SK-N-MC (cell line): ENCODE measurements at regions not wholly inside any gene's neighbourhood (a gene's known extent, or its start where the extent isn't known, plus 50 kb on each side); places are given as distances from the start of the nearest gene placed in this dataset.

Source experiments
- EZH2 ChIP-seq: fragments of 200-600 bp; sonication (generic); IDR thresholded peaks from one replicate; pipeline ENCODE4 v1.6.1; 2017; ENCODE audit warnings: antibody characterized with exemption
- POLR2AphosphoS5 ChIP-seq: IDR thresholded peaks from 2 replicates; pipeline ENCODE4 v1.6.1; 2012; ENCODE audit warnings: mild to moderate bottlenecking, low read depth, low read length, borderline replicate concordance

- TF ChIP-seq EZH2 = no peak
- no peak for TF ChIP-seq POLR2AphosphoS5
These were observed 747.0 kb downstream of the BCL11A start for GRCh38 chr2:59806486-59806885.
